Activated CD8-positive, alpha-beta memory T cell treated with anti-CD3 and anti-CD28 coated beads, Interleukin-2, amount 50 U/mL, for 1 hour (primary cell): ENCODE measurements at regions not wholly inside any gene's neighbourhood (a gene's known extent, or its start where the extent isn't known, plus 50 kb on each side); places are given as distances from the start of the nearest gene placed in this dataset.

Source experiments
- DNase-seq: peaks from one replicate; pipeline ENCODE4 v3.0.0-alpha.2; 2020; ENCODE audit errors: extremely low read depth

GRCh38 chr2:59921743-59922142 is 631.7 kb downstream of the BCL11A start:
- no peak for DNase-seq

- no peak for DNase-seq
Measured at GRCh38 chr2:59920961-59921360, 632.5 kb downstream of the BCL11A start.

- no peak for DNase-seq
Measured at GRCh38 chr2:59920307-59920706, 633.1 kb downstream of the BCL11A start.

- no peak for DNase-seq
Measured at GRCh38 chr2:59919579-59919978, 633.9 kb downstream of the BCL11A start.

- DNase-seq = no peak
Measured at GRCh38 chr2:59912042-59912441, 641.4 kb downstream of the BCL11A start.

GRCh38 chr2:59910166-59910565 is 643.3 kb downstream of the BCL11A start:
- DNase-seq = no peak

- DNase-seq = no peak
Measured at GRCh38 chr2:59909147-59909546, 644.3 kb downstream of the BCL11A start.

GRCh38 chr2:59905731-59906130 is 647.7 kb downstream of the BCL11A start:
- DNase-seq = no peak

GRCh38 chr2:59903994-59904544 is 649.4 kb downstream of the BCL11A start:
- no peak for DNase-seq

GRCh38 chr2:59900728-59901452 is 652.6 kb downstream of the BCL11A start:
- no peak for DNase-seq

GRCh38 chr2:59899692-59900091 is 653.8 kb downstream of the BCL11A start:
- DNase-seq = no peak

GRCh38 chr2:59896499-59897245 is 656.8 kb downstream of the BCL11A start:
- DNase-seq = no peak

- no peak for DNase-seq
Measured at GRCh38 chr2:59893612-59894011, 659.8 kb downstream of the BCL11A start.

GRCh38 chr2:59892398-59892797 is 661.1 kb downstream of the BCL11A start:
- DNase-seq = no peak

GRCh38 chr2:59889305-59889704 is 664.1 kb downstream of the BCL11A start:
- no peak for DNase-seq

GRCh38 chr2:59888706-59889105 is 664.7 kb downstream of the BCL11A start:
- no peak for DNase-seq

- peak; percentile 21 for DNase-seq
Measured at GRCh38 chr2:59888015-59888414, 665.4 kb downstream of the BCL11A start.

- no peak for DNase-seq
Measured at GRCh38 chr2:59887366-59887765, 666.1 kb downstream of the BCL11A start.

GRCh38 chr2:59886759-59887158 is 666.7 kb downstream of the BCL11A start:
- DNase-seq = no peak

GRCh38 chr2:59885541-59885940 is 667.9 kb downstream of the BCL11A start:
- DNase-seq = no peak

- no peak for DNase-seq
Measured at GRCh38 chr2:59884166-59884565, 669.3 kb downstream of the BCL11A start.

- no peak for DNase-seq
Measured at GRCh38 chr2:59882822-59883221, 670.6 kb downstream of the BCL11A start.

- no peak for DNase-seq
Measured at GRCh38 chr2:59882279-59882678, 671.2 kb downstream of the BCL11A start.
